ENCODE measurements at regions not wholly inside any gene's neighbourhood (a gene's known extent, or its start where the extent isn't known, plus 50 kb on each side); places are given as distances from the start of the nearest gene placed in this dataset.

DNA sequence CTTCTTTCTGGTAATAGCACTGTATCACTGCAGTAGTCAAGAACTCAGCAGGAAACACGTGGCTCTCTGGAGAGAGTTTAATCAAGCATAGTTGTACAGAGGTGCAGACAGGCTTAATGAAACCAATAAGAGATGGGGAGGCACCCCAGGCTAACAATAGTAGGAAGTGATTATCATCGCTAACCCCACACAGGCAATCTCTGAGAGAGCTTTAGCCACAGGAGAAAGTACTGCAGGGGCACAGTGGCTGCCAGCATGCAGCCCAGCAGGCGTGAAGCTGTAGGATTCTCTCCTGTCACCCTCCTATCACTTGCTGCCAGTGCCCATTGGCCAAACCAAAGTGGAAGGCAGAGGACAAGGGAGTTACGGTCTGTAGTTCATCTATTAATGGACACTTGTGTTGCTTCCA lies 450.0 kb upstream of the RASGEF1B start:
- 80 to 81% methylated on average over 3 to 4 of the region's 4 CpGs for WGBS, 2 experiments (ENCODE audit: insufficient coverage in 1 of 2, insufficient read length in 1 of 2)
- no peak overlapping the region for H3K9ac ChIP-seq (ENCODE audit: extremely low read depth, low read length, poor library complexity, severe bottlenecking)
- TF ChIP-seq, protein P1, sequence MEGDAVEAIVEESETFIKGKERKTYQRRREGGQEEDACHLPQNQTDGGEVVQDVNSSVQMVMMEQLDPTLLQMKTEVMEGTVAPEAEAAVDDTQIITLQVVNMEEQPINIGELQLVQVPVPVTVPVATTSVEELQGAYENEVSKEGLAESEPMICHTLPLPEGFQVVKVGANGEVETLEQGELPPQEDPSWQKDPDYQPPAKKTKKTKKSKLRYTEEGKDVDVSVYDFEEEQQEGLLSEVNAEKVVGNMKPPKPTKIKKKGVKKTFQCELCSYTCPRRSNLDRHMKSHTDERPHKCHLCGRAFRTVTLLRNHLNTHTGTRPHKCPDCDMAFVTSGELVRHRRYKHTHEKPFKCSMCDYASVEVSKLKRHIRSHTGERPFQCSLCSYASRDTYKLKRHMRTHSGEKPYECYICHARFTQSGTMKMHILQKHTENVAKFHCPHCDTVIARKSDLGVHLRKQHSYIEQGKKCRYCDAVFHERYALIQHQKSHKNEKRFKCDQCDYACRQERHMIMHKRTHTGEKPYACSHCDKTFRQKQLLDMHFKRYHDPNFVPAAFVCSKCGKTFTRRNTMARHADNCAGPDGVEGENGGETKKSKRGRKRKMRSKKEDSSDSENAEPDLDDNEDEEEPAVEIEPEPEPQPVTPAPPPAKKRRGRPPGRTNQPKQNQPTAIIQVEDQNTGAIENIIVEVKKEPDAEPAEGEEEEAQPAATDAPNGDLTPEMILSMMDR (conservative IDR thresholded peaks at IDR 0.05), result no peak
- Mint-ChIP-seq H3K27ac (no peak overlapping the region), H3K36me3 (ENCODE audit: low read depth) (no peaks in the 10 kb centered on the region), H3K4me1 (peaks cover 7% of the 10 kb centered on the region), H3K4me3 (no peak overlapping the region), H3K9me3 (no peaks in the 10 kb centered on the region), H3K27me3 (ENCODE audit: insufficient read depth) (peaks cover 6% of the 10 kb centered on the region)
- no peaks in the 10 kb centered on the region for H3K36me3 ChIP-seq (ENCODE audit: control insufficient read depth, insufficient read depth, low read length)
- H3K9me3 ChIP-seq (ENCODE audit: control insufficient read depth, low read length), result no peaks in the 10 kb centered on the region
- no peak overlapping the region for H3K4me3 ChIP-seq (ENCODE audit: low read length)
- DNase-seq, result peak; percentile 52
- no peak overlapping the region for H3K27ac ChIP-seq (ENCODE audit: low read depth, low read length)
- peaks cover 16% of the 10 kb centered on the region for H3K27me3 ChIP-seq (ENCODE audit: control insufficient read depth, insufficient read depth, low read length, poor library complexity, severe bottlenecking)
- H3K4me1 ChIP-seq (ENCODE audit: control insufficient read depth, insufficient read depth, low read length), result no peaks in the 10 kb centered on the region

DNA sequence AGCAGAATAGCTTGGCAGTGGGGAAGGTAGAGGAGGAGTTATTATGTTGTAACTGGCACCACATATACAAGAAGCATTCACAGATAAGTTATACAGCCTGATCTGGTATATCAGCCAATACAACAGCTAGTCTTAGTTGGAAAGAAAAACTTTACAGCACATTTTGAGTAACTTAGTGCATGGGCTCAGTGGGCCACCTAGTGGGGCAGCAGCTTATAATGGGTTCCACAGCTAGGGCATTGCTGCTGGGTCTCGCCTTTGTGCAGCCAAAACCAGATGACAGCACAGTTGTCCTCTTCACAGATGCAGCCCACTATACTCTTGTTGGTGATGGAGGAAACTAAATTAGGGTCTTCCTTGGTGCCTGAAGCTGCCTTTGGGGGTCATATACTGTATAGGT lies 448.1 kb upstream of the RASGEF1B start:
- TF ChIP-seq, protein P1 (conservative IDR thresholded peaks at IDR 0.05), result peak; percentile 61
- H3K27me3 ChIP-seq (ENCODE audit: control insufficient read depth, insufficient read depth, low read length, poor library complexity, severe bottlenecking), result peaks cover 16% of the 10 kb centered on the region
- H3K9me3 Mint-ChIP-seq, result no peaks in the 10 kb centered on the region
- no peak overlapping the region for H3K27ac ChIP-seq (ENCODE audit: low read depth, low read length)
- H3K9me3 ChIP-seq (ENCODE audit: control insufficient read depth, low read length), result no peaks in the 10 kb centered on the region
- no peak overlapping the region for H3K4me3 Mint-ChIP-seq
- H3K36me3 ChIP-seq (ENCODE audit: control insufficient read depth, insufficient read depth, low read length), result no peaks in the 10 kb centered on the region
- no peak overlapping the region for H3K27ac Mint-ChIP-seq
- peak; percentile 57 for DNase-seq
- no peaks in the 10 kb centered on the region for H3K4me1 ChIP-seq (ENCODE audit: control insufficient read depth, insufficient read depth, low read length)
- peaks cover 6% of the 10 kb centered on the region for H3K27me3 Mint-ChIP-seq (ENCODE audit: insufficient read depth)
- WGBS, 2 experiments (ENCODE audit: insufficient coverage in 1 of 2, insufficient read length in 1 of 2), result 96 to 100% methylated on average over 1 of the region's 1 CpG
- H3K4me3 ChIP-seq (ENCODE audit: low read length), result no peak overlapping the region
- peaks cover 7% of the 10 kb centered on the region for H3K4me1 Mint-ChIP-seq
- no peaks in the 10 kb centered on the region for H3K36me3 Mint-ChIP-seq (ENCODE audit: low read depth)
- no peak overlapping the region for H3K9ac ChIP-seq (ENCODE audit: extremely low read depth, low read length, poor library complexity, severe bottlenecking)

DNA sequence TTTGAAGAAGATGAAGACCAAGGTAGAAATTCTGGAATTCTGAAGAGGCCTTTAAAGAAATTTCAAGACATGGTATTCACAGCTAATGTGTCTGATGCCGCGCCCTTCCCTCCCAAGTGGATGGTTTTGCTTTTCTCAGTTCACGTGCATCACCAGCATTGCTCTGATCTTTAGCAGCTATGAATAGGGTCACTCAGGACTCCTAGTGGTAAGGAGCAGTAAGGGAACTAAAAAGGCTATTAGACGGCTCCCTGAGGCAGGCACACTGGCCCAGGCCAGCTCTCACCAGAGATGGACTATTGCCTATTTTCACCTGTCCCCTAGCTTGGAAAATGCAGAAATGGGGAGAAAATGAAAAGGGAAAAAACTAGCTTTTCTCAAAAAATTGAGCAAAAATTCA lies 447.5 kb upstream of the RASGEF1B start:
- no peak overlapping the region for H3K4me3 ChIP-seq (ENCODE audit: low read length)
- no peaks in the 10 kb centered on the region for H3K36me3 ChIP-seq (ENCODE audit: control insufficient read depth, insufficient read depth, low read length)
- no peaks in the 10 kb centered on the region for H3K4me1 ChIP-seq (ENCODE audit: control insufficient read depth, insufficient read depth, low read length)
- H3K9me3 ChIP-seq (ENCODE audit: control insufficient read depth, low read length), result no peaks in the 10 kb centered on the region
- Mint-ChIP-seq H3K4me3 (no peak overlapping the region), H3K27me3 (ENCODE audit: insufficient read depth) (peaks cover 4% of the 10 kb centered on the region), H3K4me1 (peaks cover 7% of the 10 kb centered on the region), H3K9me3 (no peaks in the 10 kb centered on the region), H3K27ac (no peak overlapping the region), H3K36me3 (ENCODE audit: low read depth) (no peaks in the 10 kb centered on the region)
- 65% methylated on average over 4 of the region's 4 CpGs; no CpG with 5 or more reads in 1 of the 2 experiments for WGBS, 2 experiments (ENCODE audit: insufficient coverage in 1 of 2, insufficient read length in 1 of 2)
- DNase-seq, result peak; percentile 61
- H3K27ac ChIP-seq (ENCODE audit: low read depth, low read length), result no peak overlapping the region
- H3K27me3 ChIP-seq (ENCODE audit: control insufficient read depth, insufficient read depth, low read length, poor library complexity, severe bottlenecking), result peaks cover 16% of the 10 kb centered on the region
- H3K9ac ChIP-seq (ENCODE audit: extremely low read depth, low read length, poor library complexity, severe bottlenecking), result no peak overlapping the region
- TF ChIP-seq, protein P1 (conservative IDR thresholded peaks at IDR 0.05), result peak; percentile 76
